ENCODE measurements at regions not wholly inside any gene's neighbourhood (a gene's known extent, or its start where the extent isn't known, plus 50 kb on each side); places are given as distances from the start of the nearest gene placed in this dataset.

GRCh38 chr9:90064248-90064647 lies 459.4 kb downstream of the GADD45G start:
- TF ChIP-seq POLR2AphosphoS5 (IDR thresholded peaks at IDR 0.05), result no peak
- TF ChIP-seq CTCF (IDR thresholded peaks at IDR 0.05), result no peak
- no peak for TF ChIP-seq POLR2A (IDR thresholded peaks at IDR 0.05)
- TF ChIP-seq EP300 (IDR thresholded peaks at IDR 0.05), result no peak

All from gastroesophageal sphincter (tissue), 3 donors.